DOHH2 (cell line): ENCODE measurements at regions not wholly inside any gene's neighbourhood (a gene's known extent, or its start where the extent isn't known, plus 50 kb on each side); places are given as distances from the start of the nearest gene placed in this dataset.

Source experiments
- H3F3A ChIP-seq: fragments of 200-600 bp; sonication (generic), shearing (Covaris generic); 2 replicates; pipeline ENCODE4 v1.6.0; 2016; ENCODE audit warnings: antibody characterized with exemption, mild to moderate bottlenecking; ENCODE audit not compliant: control insufficient read depth, insufficient read depth
- H3K27ac ChIP-seq: fragments of 200-600 bp; sonication (generic); 2 replicates; pipeline ENCODE4 v1.5.1; 2014; ENCODE audit warnings: low read depth, mild to moderate bottlenecking, low read length, moderate library complexity
- H3K27me3 ChIP-seq: fragments of 200-600 bp; sonication (generic); 2 replicates; pipeline ENCODE4 v1.6.1; 2014; ENCODE audit warnings: mild to moderate bottlenecking, low read length, mixed read lengths; ENCODE audit not compliant: control insufficient read depth
- H3K36me3 ChIP-seq: fragments of 200-600 bp; sonication (generic); 2 replicates; pipeline ENCODE4 v1.6.1; 2014; ENCODE audit warnings: mild to moderate bottlenecking, low read length, moderate library complexity, mixed read lengths; ENCODE audit not compliant: control insufficient read depth
- H3K4me1 ChIP-seq: fragments of 200-600 bp; sonication (generic); 2 replicates; pipeline ENCODE4 v1.6.1; 2014; ENCODE audit warnings: mild to moderate bottlenecking, low read length, mixed read lengths; ENCODE audit not compliant: control insufficient read depth
- H3K4me2 ChIP-seq: fragments of 200-600 bp; sonication (generic); 2 replicates; pipeline ENCODE4 v1.6.0; 2014; ENCODE audit warnings: mild to moderate bottlenecking, low read length, moderate library complexity
- H3K4me3 ChIP-seq: fragments of 200-600 bp; sonication (generic); 2 replicates; pipeline ENCODE4 v1.5.1; 2014; ENCODE audit warnings: mild to moderate bottlenecking, low read length, mixed read lengths
- H3K79me2 ChIP-seq: fragments of 200-600 bp; sonication (generic); 2 replicates; pipeline ENCODE4 v1.6.1; 2014; ENCODE audit warnings: mild to moderate bottlenecking, low read length, mixed read lengths; ENCODE audit not compliant: control insufficient read depth
- H3K9me2 ChIP-seq: fragments of 200-600 bp; sonication (generic); replicated peaks from 2 replicates; pipeline ENCODE4 v1.6.1; 2014; ENCODE audit warnings: mild to moderate bottlenecking, low read length, mixed read lengths; ENCODE audit not compliant: control insufficient read depth
- H3K9me3 ChIP-seq: fragments of 200-600 bp; sonication (generic); 2 replicates; pipeline ENCODE4 v1.6.1; 2014; ENCODE audit warnings: antibody characterized with exemption, low read length, mixed read lengths; ENCODE audit not compliant: control insufficient read depth, insufficient read depth
- H4K20me1 ChIP-seq: fragments of 200-600 bp; sonication (generic); 2 replicates; pipeline ENCODE4 v1.6.0; 2014; ENCODE audit warnings: low read depth, mild to moderate bottlenecking, antibody characterized with exemption, low read length, moderate library complexity; ENCODE audit not compliant: control insufficient read depth, insufficient read depth
- EZH2phosphoT487 ChIP-seq: fragments of 200-600 bp; sonication (generic); IDR thresholded peaks from 2 replicates; pipeline ENCODE4 v1.6.1; 2017; ENCODE audit warnings: borderline replicate concordance, mild to moderate bottlenecking, antibody characterized with exemption, low read length, moderate library complexity, mixed read lengths
- TF ChIP-seq, protein P1 (sequence below): fragments of 200-600 bp; sonication (generic); IDR thresholded peaks from one replicate; pipeline ENCODE4 v1.5.1; 2014; ENCODE audit warnings: antibody characterized with exemption, mild to moderate bottlenecking, low read depth, low read length; ENCODE audit not compliant: poor library complexity, severe bottlenecking

DNA sequence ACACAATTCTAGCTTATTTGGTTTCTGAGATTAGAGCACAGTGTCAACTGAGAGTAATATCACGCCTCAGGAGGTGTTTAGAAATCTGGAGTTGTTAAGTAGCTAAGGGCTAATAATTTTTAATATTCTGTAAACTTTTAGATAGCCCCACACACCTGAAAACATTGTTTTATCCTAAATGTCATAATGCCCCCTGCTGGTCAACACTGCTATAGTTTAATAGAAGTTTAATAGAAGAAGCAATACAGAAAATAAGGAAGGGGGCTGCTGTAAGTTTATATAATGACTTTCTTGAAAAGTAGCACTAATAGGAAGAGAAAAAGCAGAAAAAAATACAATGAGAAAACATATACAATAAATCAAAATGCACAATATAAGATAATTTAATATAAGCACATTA is 516.4 kb upstream of the PCDH11Y start:
- TF ChIP-seq EZH2phosphoT487: no peak
- TF ChIP-seq, protein P1, sequence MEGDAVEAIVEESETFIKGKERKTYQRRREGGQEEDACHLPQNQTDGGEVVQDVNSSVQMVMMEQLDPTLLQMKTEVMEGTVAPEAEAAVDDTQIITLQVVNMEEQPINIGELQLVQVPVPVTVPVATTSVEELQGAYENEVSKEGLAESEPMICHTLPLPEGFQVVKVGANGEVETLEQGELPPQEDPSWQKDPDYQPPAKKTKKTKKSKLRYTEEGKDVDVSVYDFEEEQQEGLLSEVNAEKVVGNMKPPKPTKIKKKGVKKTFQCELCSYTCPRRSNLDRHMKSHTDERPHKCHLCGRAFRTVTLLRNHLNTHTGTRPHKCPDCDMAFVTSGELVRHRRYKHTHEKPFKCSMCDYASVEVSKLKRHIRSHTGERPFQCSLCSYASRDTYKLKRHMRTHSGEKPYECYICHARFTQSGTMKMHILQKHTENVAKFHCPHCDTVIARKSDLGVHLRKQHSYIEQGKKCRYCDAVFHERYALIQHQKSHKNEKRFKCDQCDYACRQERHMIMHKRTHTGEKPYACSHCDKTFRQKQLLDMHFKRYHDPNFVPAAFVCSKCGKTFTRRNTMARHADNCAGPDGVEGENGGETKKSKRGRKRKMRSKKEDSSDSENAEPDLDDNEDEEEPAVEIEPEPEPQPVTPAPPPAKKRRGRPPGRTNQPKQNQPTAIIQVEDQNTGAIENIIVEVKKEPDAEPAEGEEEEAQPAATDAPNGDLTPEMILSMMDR: peak; percentile 37
- no peaks in the 10 kb centered on the region for H3K36me3 ChIP-seq
- H3K4me2 ChIP-seq: no peak overlapping the region
- no peak overlapping the region for H3K4me3 ChIP-seq
- no peaks in the 10 kb centered on the region for H3K79me2 ChIP-seq
- no peaks in the 10 kb centered on the region for H4K20me1 ChIP-seq
- no peaks in the 10 kb centered on the region for H3K9me2 ChIP-seq
- H3K27me3 ChIP-seq: no peaks in the 10 kb centered on the region
- no peaks in the 10 kb centered on the region for H3K4me1 ChIP-seq
- H3F3A ChIP-seq: no peaks in the 10 kb centered on the region
- H3K27ac ChIP-seq: no peak overlapping the region
- no peaks in the 10 kb centered on the region for H3K9me3 ChIP-seq
